Fibroblast of mammary gland (primary cell): ENCODE measurements at regions not wholly inside any gene's neighbourhood (a gene's known extent, or its start where the extent isn't known, plus 50 kb on each side); places are given as distances from the start of the nearest gene placed in this dataset.

Experiments used
- DNase-seq: peaks from one replicate; pipeline ENCODE4 v3.0.0-alpha.2; 2010; ENCODE audit warnings: low read depth
- H3K4me3 ChIP-seq: 2 replicates; pipeline ENCODE4 v1.5.1; 2011; ENCODE audit warnings: low read depth, mild to moderate bottlenecking, low read length, moderate library complexity; ENCODE audit not compliant: control insufficient read depth
- CTCF ChIP-seq: conservative IDR thresholded peaks from 2 replicates; pipeline ENCODE4 v1.5.1; 2011; ENCODE audit warnings: low read depth, low read length, inconsistent platforms; ENCODE audit not compliant: control insufficient read depth, insufficient read depth

- no peak for TF ChIP-seq CTCF
- no peak overlapping the region for H3K4me3 ChIP-seq
- DNase-seq, result no peak
Observed at GRCh38 chr14:84237881-84238280, 1292.1 kb upstream of the FLRT2 start.

GRCh38 chr14:84247693-84248092 lies 1282.3 kb upstream of the FLRT2 start:
- DNase-seq, result no peak
- TF ChIP-seq CTCF, result no peak
- no peak overlapping the region for H3K4me3 ChIP-seq

GRCh38 chr14:84250893-84251292 lies 1279.1 kb upstream of the FLRT2 start:
- no peak for DNase-seq
- no peak for TF ChIP-seq CTCF
- no peak overlapping the region for H3K4me3 ChIP-seq

GRCh38 chr14:84251411-84252115 lies 1278.4 kb upstream of the FLRT2 start:
- TF ChIP-seq CTCF, result no peak
- no peak overlapping the region for H3K4me3 ChIP-seq
- no peak for DNase-seq

- no peak overlapping the region for H3K4me3 ChIP-seq
- no peak for TF ChIP-seq CTCF
- DNase-seq, result no peak
Observed at GRCh38 chr14:84252706-84253105, 1277.2 kb upstream of the FLRT2 start.

GRCh38 chr14:84253326-84253725 lies 1276.6 kb upstream of the FLRT2 start:
- no peak for DNase-seq
- no peak for TF ChIP-seq CTCF
- H3K4me3 ChIP-seq, result no peak overlapping the region

GRCh38 chr14:84254290-84254689 lies 1275.7 kb upstream of the FLRT2 start:
- DNase-seq, result no peak
- no peak overlapping the region for H3K4me3 ChIP-seq
- no peak for TF ChIP-seq CTCF
